ENCODE measurements at regions not wholly inside any gene's neighbourhood (a gene's known extent, or its start where the extent isn't known, plus 50 kb on each side); places are given as distances from the start of the nearest gene placed in this dataset.
A peak's percentile ranks its signal among the peaks of the same experiment; 100 is the strongest.

DNA sequence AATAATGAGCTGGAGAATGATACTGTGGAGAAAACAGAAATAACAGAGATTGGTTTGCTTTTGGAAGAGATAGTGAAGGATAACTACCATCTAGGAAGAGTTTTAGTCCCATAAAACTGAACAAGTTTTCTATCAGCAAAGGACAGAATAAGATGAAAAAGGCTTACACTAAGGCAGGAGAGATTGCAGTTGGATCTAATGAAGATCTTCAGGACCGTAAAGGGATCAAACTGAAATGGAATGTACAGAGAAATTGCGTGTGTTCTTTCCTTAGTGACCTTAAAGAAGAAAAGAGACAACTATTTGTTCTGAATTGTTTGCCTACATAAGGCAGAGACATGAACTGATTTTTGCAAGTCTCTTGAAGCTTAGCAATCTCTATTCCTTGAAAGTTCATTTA is 191.7 kb upstream of the MTPN start:
- Histone ChIP-seq H3K36me3 (no peaks in the 10 kb centered on the region), H3K4me1 (no peaks in the 10 kb centered on the region), H3K4me3 (no peak overlapping the region), H3K27me3 (no peaks in the 10 kb centered on the region), H3K27ac (no peak overlapping the region), H3K9me3 (no peaks in the 10 kb centered on the region)
- no peak for TF ChIP-seq POLR2A (IDR thresholded peaks at IDR 0.05)
- TF ChIP-seq, protein P1, sequence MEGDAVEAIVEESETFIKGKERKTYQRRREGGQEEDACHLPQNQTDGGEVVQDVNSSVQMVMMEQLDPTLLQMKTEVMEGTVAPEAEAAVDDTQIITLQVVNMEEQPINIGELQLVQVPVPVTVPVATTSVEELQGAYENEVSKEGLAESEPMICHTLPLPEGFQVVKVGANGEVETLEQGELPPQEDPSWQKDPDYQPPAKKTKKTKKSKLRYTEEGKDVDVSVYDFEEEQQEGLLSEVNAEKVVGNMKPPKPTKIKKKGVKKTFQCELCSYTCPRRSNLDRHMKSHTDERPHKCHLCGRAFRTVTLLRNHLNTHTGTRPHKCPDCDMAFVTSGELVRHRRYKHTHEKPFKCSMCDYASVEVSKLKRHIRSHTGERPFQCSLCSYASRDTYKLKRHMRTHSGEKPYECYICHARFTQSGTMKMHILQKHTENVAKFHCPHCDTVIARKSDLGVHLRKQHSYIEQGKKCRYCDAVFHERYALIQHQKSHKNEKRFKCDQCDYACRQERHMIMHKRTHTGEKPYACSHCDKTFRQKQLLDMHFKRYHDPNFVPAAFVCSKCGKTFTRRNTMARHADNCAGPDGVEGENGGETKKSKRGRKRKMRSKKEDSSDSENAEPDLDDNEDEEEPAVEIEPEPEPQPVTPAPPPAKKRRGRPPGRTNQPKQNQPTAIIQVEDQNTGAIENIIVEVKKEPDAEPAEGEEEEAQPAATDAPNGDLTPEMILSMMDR (IDR thresholded peaks at IDR 0.05): no peak
- no peak for TF ChIP-seq EP300 (IDR thresholded peaks at IDR 0.05)
- no peak for TF ChIP-seq POLR2AphosphoS5 (IDR thresholded peaks at IDR 0.05)
- intact Hi-C loops (cut with DNase I; ENCODE audit: low total_unique reads): no loop called here
- no peak for DNase-seq
- 32 to 64% (median 41%) methylated on average over 2 of the region's 2 CpGs for WGBS, 5 donors

DNA sequence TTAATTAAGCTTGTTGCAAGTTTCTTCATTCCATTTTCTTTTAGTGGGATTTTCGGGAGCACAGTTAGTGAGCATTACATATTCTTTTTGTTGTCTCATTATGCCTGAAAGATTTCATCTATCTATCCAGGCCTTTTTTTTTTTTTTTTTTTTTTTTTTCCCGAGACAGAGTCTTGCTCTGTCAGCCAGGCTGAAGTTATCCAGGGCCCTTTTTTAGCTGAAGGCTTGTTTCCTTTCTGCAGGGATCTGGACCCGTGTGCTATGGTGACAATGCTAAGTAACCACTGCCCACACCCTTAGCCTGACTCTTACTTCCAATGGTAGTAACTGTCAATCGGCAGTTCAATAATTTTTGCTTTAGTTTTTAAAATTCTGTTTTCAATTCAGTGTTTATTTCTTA is 190.8 kb upstream of the MTPN start:
- Histone ChIP-seq H3K27me3 (no peaks in the 10 kb centered on the region), H3K36me3 (no peaks in the 10 kb centered on the region), H3K4me1 (no peaks in the 10 kb centered on the region), H3K9me3 (no peaks in the 10 kb centered on the region), H3K4me3 (no peak overlapping the region), H3K27ac (no peak overlapping the region)
- no peak for TF ChIP-seq POLR2A (IDR thresholded peaks at IDR 0.05)
- TF ChIP-seq POLR2AphosphoS5 (IDR thresholded peaks at IDR 0.05): no peak
- no peak for TF ChIP-seq EP300 (IDR thresholded peaks at IDR 0.05)
- TF ChIP-seq, protein P1 (IDR thresholded peaks at IDR 0.05): no peak
- 62 to 74% (median 65%) methylated on average over 4 of the region's 4 CpGs for WGBS, 5 donors
- DNase-seq: peak in 1 of 2 donors; percentile 38
- intact Hi-C loops (cut with DNase I; ENCODE audit: low total_unique reads): no loop called here

DNA sequence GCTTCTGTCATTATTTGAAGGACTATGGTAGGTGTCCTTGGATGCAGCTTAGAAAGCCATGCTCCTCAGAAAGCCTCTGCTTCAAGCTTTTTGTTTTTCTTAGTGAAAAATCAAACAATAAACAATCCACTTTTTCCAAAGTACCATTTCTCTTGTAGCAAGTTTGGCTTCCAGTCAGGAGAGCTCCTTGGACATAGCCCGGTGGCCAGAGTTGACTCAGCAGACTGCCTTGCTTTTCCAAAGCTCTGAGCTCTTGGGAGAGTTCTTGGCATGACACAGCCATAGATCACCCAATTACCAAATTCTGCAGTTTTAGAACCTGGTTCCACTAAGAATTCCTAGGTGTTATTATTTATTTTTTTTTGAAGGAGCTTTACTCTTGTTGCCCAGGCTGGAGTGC is 189.4 kb upstream of the MTPN start:
- WGBS, 5 donors: 59 to 88% (median 79%) methylated on average over 1 of the region's 1 CpG
- H3K27ac ChIP-seq: no peak overlapping the region
- TF ChIP-seq, protein P1 (IDR thresholded peaks at IDR 0.05): no peak
- TF ChIP-seq POLR2AphosphoS5 (IDR thresholded peaks at IDR 0.05) (no peak), EP300 (IDR thresholded peaks at IDR 0.05) (no peak), POLR2A (IDR thresholded peaks at IDR 0.05) (no peak)
- no peak for DNase-seq
- H3K9me3 ChIP-seq: no peaks in the 10 kb centered on the region
- intact Hi-C loops (cut with DNase I; ENCODE audit: low total_unique reads): no loop called here
- H3K36me3 ChIP-seq: no peaks in the 10 kb centered on the region
- H3K27me3 ChIP-seq: no peaks in the 10 kb centered on the region
- H3K4me1 ChIP-seq: no peaks in the 10 kb centered on the region
- H3K4me3 ChIP-seq: no peak overlapping the region

DNA sequence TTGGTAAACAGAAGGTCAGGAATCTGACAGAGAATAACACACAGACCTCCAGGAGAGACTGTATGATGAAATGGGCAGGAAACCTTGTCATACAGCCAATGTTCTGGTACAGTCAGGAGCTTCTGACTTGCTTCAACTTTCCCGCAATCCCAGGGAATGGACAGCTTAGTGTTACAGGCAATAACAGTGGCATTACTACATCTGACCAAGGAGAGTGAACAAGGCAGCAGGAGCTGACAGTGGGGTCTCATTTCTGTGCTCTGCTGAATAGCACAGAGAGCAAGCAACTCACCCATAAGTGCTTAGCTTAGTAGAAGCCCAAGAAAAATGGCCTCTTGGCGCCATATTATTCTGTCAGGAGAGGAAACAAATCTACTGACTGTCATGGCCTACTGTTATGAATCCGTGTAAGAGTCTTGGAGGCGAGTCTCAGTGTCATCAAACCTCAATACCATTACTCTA is 186.2 kb upstream of the MTPN start:
- TF ChIP-seq EP300 (IDR thresholded peaks at IDR 0.05) (no peak), POLR2AphosphoS5 (IDR thresholded peaks at IDR 0.05) (no peak), POLR2A (IDR thresholded peaks at IDR 0.05) (no peak)
- TF ChIP-seq, protein P1 (IDR thresholded peaks at IDR 0.05): no peak
- Histone ChIP-seq H3K4me1 (no peaks in the 10 kb centered on the region), H3K9me3 (no peaks in the 10 kb centered on the region), H3K27me3 (no peaks in the 10 kb centered on the region), H3K36me3 (no peaks in the 10 kb centered on the region), H3K4me3 (no peak overlapping the region), H3K27ac (no peak overlapping the region)
- 86 to 96% (median 92%) methylated on average over 4 of the region's 4 CpGs for WGBS, 5 donors
- no peak for DNase-seq
- intact Hi-C loops (cut with DNase I; ENCODE audit: low total_unique reads): no loop called here

Measured in stomach (tissue), 8 donors.